Activated T-helper 1 cell treated with Interleukin-2 at 50 U/mL for 16 hours (primary cell): ENCODE measurements at regions not wholly inside any gene's neighbourhood (a gene's known extent, or its start where the extent isn't known, plus 50 kb on each side); places are given as distances from the start of the nearest gene placed in this dataset.

Experiments used
- DNase-seq: peaks from one replicate; pipeline ENCODE4 v3.0.0-alpha.2; 2020; ENCODE audit warnings: low read depth

GRCh38 chr14:65281991-65282895 lies 130.3 kb upstream of the FUT8 start:
- DNase-seq, result no peak

- DNase-seq, result no peak
Measured at GRCh38 chr14:65282896-65283253, 129.7 kb upstream of the FUT8 start.

GRCh38 chr14:65286443-65286842 lies 126.1 kb upstream of the FUT8 start:
- DNase-seq, result no peak

GRCh38 chr14:65287264-65288131 lies 125.0 kb upstream of the FUT8 start:
- peak; percentile 23 for DNase-seq

- DNase-seq, result no peak
Measured at GRCh38 chr14:65290830-65291229, 121.7 kb upstream of the FUT8 start.

GRCh38 chr14:65291531-65291930 lies 121.0 kb upstream of the FUT8 start:
- no peak for DNase-seq

- DNase-seq, result no peak
Measured at GRCh38 chr14:65294816-65295215, 117.7 kb upstream of the FUT8 start.

GRCh38 chr14:65296402-65296801 lies 116.1 kb upstream of the FUT8 start:
- DNase-seq, result no peak

GRCh38 chr14:65296876-65297275 lies 115.7 kb upstream of the FUT8 start:
- no peak for DNase-seq

GRCh38 chr14:65297744-65298143 lies 114.8 kb upstream of the FUT8 start:
- DNase-seq, result no peak

GRCh38 chr14:65299826-65300225 lies 112.7 kb upstream of the FUT8 start:
- no peak for DNase-seq

- DNase-seq, result no peak
Measured at GRCh38 chr14:65301862-65302539, 110.5 kb upstream of the FUT8 start.

GRCh38 chr14:65302571-65303189 lies 109.8 kb upstream of the FUT8 start:
- DNase-seq, result no peak

- DNase-seq, result no peak
Measured at GRCh38 chr14:65303190-65303898, 109.2 kb upstream of the FUT8 start.

- no peak for DNase-seq
Measured at GRCh38 chr14:65303899-65304222, 108.7 kb upstream of the FUT8 start.

- DNase-seq, result no peak
Measured at GRCh38 chr14:65304239-65304638, 108.3 kb upstream of the FUT8 start.

- DNase-seq, result no peak
Measured at GRCh38 chr14:65304963-65305362, 107.6 kb upstream of the FUT8 start.

GRCh38 chr14:65308536-65308935 lies 104.0 kb upstream of the FUT8 start:
- DNase-seq, result no peak

GRCh38 chr14:65310568-65310967 lies 102.0 kb upstream of the FUT8 start:
- DNase-seq, result no peak

GRCh38 chr14:65312859-65313258 lies 99.7 kb upstream of the FUT8 start:
- DNase-seq, result no peak

- no peak for DNase-seq
Measured at GRCh38 chr14:65318636-65319506, 93.7 kb upstream of the FUT8 start.
